ENCODE measurements at regions not wholly inside any gene's neighbourhood (a gene's known extent, or its start where the extent isn't known, plus 50 kb on each side); places are given as distances from the start of the nearest gene placed in this dataset.

DNA sequence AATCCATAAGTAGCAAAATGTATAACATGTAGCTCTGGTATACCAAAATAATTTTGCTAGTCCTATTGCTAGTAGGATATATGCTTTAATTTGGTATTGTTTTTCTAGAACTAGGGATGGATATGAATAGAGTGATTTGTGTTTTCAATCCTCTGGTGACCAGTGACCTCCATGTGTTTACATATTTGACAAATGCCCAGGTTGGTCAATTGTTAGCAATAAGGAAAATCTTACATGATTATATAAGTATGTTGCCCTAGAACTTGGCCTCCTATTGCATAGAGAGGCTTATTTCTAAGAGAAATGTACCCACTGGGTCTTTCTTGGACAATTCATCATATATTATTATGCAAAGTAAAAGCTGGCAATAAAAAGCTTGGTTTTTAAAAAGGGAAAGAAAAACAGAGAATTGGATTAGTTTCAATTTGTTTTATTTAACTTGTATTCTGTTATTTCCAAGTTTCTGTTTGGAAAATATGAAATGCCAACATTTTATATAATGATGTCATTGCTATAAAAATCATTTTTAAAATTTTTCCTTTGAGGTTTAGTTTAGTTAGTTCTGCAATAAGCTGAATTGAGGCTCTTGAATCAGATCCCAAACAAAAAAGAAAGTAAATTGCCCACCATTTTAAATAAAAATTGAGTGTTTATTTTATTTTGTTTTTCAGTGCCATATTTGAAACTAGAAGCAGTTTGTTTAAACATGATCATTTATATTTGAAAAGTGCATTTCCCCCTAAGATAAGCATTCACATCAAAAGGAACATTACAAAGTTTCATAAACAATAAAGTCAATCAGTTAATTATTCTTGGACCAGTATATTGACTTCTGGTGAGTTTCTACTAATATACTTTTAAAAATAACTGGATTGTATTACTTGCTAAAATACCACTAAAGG is 210.9 kb downstream of the ZC3H11B start:
- peaks cover 13% of the 10 kb centered on the region for H3K4me1 ChIP-seq (ENCODE audit: control insufficient read depth, insufficient read depth, low read length)
- H3K4me3 ChIP-seq (ENCODE audit: low read length): no peak overlapping the region
- no peak overlapping the region for H3K27ac Mint-ChIP-seq
- H3K4me1 Mint-ChIP-seq: peaks cover 20% of the 10 kb centered on the region
- H3K9ac ChIP-seq (ENCODE audit: extremely low read depth, low read length, poor library complexity, severe bottlenecking): no peak overlapping the region
- H3K36me3 Mint-ChIP-seq (ENCODE audit: low read depth): peaks cover 3% of the 10 kb centered on the region
- no peak overlapping the region for H3K27ac ChIP-seq (ENCODE audit: low read depth, low read length)
- no peaks in the 10 kb centered on the region for H3K27me3 ChIP-seq (ENCODE audit: control insufficient read depth, insufficient read depth, low read length, poor library complexity, severe bottlenecking)
- no peaks in the 10 kb centered on the region for H3K36me3 ChIP-seq (ENCODE audit: control insufficient read depth, insufficient read depth, low read length)
- TF ChIP-seq, protein P1, sequence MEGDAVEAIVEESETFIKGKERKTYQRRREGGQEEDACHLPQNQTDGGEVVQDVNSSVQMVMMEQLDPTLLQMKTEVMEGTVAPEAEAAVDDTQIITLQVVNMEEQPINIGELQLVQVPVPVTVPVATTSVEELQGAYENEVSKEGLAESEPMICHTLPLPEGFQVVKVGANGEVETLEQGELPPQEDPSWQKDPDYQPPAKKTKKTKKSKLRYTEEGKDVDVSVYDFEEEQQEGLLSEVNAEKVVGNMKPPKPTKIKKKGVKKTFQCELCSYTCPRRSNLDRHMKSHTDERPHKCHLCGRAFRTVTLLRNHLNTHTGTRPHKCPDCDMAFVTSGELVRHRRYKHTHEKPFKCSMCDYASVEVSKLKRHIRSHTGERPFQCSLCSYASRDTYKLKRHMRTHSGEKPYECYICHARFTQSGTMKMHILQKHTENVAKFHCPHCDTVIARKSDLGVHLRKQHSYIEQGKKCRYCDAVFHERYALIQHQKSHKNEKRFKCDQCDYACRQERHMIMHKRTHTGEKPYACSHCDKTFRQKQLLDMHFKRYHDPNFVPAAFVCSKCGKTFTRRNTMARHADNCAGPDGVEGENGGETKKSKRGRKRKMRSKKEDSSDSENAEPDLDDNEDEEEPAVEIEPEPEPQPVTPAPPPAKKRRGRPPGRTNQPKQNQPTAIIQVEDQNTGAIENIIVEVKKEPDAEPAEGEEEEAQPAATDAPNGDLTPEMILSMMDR (conservative IDR thresholded peaks at IDR 0.05): no peak
- no peak for DNase-seq
- no peaks in the 10 kb centered on the region for H3K27me3 Mint-ChIP-seq (ENCODE audit: insufficient read depth)
- H3K4me3 Mint-ChIP-seq: no peak overlapping the region
- H3K9me3 ChIP-seq (ENCODE audit: control insufficient read depth, low read length): peaks cover 4% of the 10 kb centered on the region
- peaks cover 2% of the 10 kb centered on the region for H3K9me3 Mint-ChIP-seq

DNA sequence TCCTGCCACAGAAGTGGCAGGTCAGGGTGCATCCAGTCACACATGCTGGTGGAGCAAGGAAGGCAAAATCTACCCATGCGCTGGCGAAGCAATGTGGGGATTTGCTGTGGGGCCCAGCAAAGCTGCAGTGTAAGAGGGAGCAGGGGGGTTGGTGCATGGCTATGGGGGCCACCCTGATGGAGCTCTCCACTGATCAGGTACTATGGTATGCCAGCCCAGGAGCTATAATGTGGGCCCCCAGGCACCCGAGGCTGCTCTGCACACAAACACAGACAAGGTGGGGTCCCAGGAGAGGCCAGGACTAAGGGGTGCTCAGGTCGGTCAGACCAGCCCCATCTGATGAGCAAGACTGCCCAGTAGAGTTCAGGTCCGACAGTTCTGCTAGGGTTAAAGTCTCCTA is 213.5 kb downstream of the ZC3H11B start:
- Mint-ChIP-seq H3K9me3 (peaks cover 15% of the 10 kb centered on the region), H3K27me3 (ENCODE audit: insufficient read depth) (no peaks in the 10 kb centered on the region), H3K27ac (no peak overlapping the region), H3K36me3 (ENCODE audit: low read depth) (peaks cover 4% of the 10 kb centered on the region), H3K4me1 (peaks cover under 1% of the 10 kb centered on the region), H3K4me3 (no peak overlapping the region)
- Histone ChIP-seq H3K27me3 (ENCODE audit: control insufficient read depth, insufficient read depth, low read length, poor library complexity, severe bottlenecking) (no peaks in the 10 kb centered on the region), H3K9ac (ENCODE audit: extremely low read depth, low read length, poor library complexity, severe bottlenecking) (no peak overlapping the region), H3K27ac (ENCODE audit: low read depth, low read length) (no peak overlapping the region), H3K9me3 (ENCODE audit: control insufficient read depth, low read length) (peaks cover 7% of the 10 kb centered on the region), H3K36me3 (ENCODE audit: control insufficient read depth, insufficient read depth, low read length) (no peaks in the 10 kb centered on the region), H3K4me3 (ENCODE audit: low read length) (no peak overlapping the region), H3K4me1 (ENCODE audit: control insufficient read depth, insufficient read depth, low read length) (no peaks in the 10 kb centered on the region)
- TF ChIP-seq, protein P1 (conservative IDR thresholded peaks at IDR 0.05): no peak
- WGBS, 2 experiments (ENCODE audit: insufficient coverage in 1 of 2, insufficient read length in 1 of 2): 88 to 100% methylated on average over 1 to 5 of the region's 5 CpGs
- no peak for DNase-seq

DNA sequence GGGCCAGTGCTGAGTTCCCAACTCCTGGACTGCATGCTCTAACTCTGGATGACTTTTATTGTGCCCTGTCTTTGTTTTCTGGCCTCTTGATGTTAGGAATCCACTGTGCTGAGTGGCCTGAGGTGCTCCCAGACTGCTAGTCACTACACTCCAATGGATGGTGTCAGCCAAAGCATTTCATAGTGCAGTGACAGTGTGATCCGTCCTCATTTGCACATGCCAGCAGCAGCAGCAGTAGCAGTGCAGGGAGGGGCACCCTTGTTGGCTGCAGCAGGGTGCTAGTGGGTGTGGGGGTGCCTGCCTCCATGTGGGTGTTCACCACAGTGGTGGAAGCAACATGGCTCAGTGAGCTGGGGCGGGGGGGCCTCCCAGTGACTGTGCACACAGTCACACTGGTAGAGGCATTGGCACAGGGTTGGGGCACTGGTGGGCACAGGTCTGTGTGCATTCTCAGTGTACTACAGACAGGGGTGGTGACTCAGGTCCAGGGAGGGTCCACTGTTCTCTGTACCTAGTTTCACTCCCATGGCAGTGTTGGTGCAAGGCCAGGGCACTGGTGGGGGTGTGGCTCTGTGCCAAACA is 214.0 kb downstream of the ZC3H11B start:
- Mint-ChIP-seq H3K4me3 (no peak overlapping the region), H3K36me3 (ENCODE audit: low read depth) (peaks cover 4% of the 10 kb centered on the region), H3K27me3 (ENCODE audit: insufficient read depth) (no peaks in the 10 kb centered on the region), H3K4me1 (no peaks in the 10 kb centered on the region), H3K27ac (no peak overlapping the region), H3K9me3 (peaks cover 15% of the 10 kb centered on the region)
- WGBS, 2 experiments (ENCODE audit: insufficient coverage in 1 of 2, insufficient read length in 1 of 2): 70 to 89% methylated on average over 2 of the region's 2 CpGs
- H3K36me3 ChIP-seq (ENCODE audit: control insufficient read depth, insufficient read depth, low read length): no peaks in the 10 kb centered on the region
- TF ChIP-seq, protein P1 (conservative IDR thresholded peaks at IDR 0.05): no peak
- H3K4me3 ChIP-seq (ENCODE audit: low read length): no peak overlapping the region
- H3K9ac ChIP-seq (ENCODE audit: extremely low read depth, low read length, poor library complexity, severe bottlenecking): no peak overlapping the region
- H3K27me3 ChIP-seq (ENCODE audit: control insufficient read depth, insufficient read depth, low read length, poor library complexity, severe bottlenecking): no peaks in the 10 kb centered on the region
- DNase-seq: no peak
- no peaks in the 10 kb centered on the region for H3K4me1 ChIP-seq (ENCODE audit: control insufficient read depth, insufficient read depth, low read length)
- H3K9me3 ChIP-seq (ENCODE audit: control insufficient read depth, low read length): peaks cover 7% of the 10 kb centered on the region
- H3K27ac ChIP-seq (ENCODE audit: low read depth, low read length): no peak overlapping the region
